ENCODE measurements at regions not wholly inside any gene's neighbourhood (a gene's known extent, or its start where the extent isn't known, plus 50 kb on each side); places are given as distances from the start of the nearest gene placed in this dataset.

- TF ChIP-seq ERF (CRISPR knock-in tag; IDR thresholded peaks at IDR 0.05) (no peak), HEY1 (CRISPR knock-in tag; IDR thresholded peaks at IDR 0.05; ENCODE audit: borderline replicate concordance) (no peak), RCOR1 (IDR thresholded peaks at IDR 0.05; ENCODE audit: borderline replicate concordance in 1 of 2, low read depth in 2 of 2, low read length in 2 of 2) (no peak)
- TF ChIP-seq, protein P1, sequence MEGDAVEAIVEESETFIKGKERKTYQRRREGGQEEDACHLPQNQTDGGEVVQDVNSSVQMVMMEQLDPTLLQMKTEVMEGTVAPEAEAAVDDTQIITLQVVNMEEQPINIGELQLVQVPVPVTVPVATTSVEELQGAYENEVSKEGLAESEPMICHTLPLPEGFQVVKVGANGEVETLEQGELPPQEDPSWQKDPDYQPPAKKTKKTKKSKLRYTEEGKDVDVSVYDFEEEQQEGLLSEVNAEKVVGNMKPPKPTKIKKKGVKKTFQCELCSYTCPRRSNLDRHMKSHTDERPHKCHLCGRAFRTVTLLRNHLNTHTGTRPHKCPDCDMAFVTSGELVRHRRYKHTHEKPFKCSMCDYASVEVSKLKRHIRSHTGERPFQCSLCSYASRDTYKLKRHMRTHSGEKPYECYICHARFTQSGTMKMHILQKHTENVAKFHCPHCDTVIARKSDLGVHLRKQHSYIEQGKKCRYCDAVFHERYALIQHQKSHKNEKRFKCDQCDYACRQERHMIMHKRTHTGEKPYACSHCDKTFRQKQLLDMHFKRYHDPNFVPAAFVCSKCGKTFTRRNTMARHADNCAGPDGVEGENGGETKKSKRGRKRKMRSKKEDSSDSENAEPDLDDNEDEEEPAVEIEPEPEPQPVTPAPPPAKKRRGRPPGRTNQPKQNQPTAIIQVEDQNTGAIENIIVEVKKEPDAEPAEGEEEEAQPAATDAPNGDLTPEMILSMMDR (IDR thresholded peaks at IDR 0.05 in 2 of 3, conservative IDR thresholded peaks at IDR 0.05 in 1 of 3; ENCODE audit: insufficient read depth in 2 of 3, low read depth in 1 of 3, low read length in 3 of 3), result no peak
Measured at GRCh38 chr9:109715344-109715743, 64.7 kb upstream of the PALM2AKAP2 start.
